H9 (cell line): ENCODE measurements at regions not wholly inside any gene's neighbourhood (a gene's known extent, or its start where the extent isn't known, plus 50 kb on each side); places are given as distances from the start of the nearest gene placed in this dataset.
"Not testable (repeated sequence)": the region's sequence is repeated elsewhere in the genome, so short reads cannot be mapped to it uniquely, and the experiment has no call there.

ENCODE experiments used
- DNase-seq: peaks from one replicate; pipeline ENCODE4 v3.0.0-alpha.2; 2017
- H2AFZ ChIP-seq: one replicate; pipeline ENCODE4 v1.6.1; 2013; ENCODE audit warnings: mild to moderate bottlenecking, low read length, control low read depth, moderate library complexity
- H2AK5ac ChIP-seq: 2 replicates; pipeline ENCODE4 v1.6.1; 2013; ENCODE audit warnings: low read length, control low read depth, mixed read lengths; ENCODE audit not compliant: insufficient read length
- H2BK120ac ChIP-seq: one replicate; pipeline ENCODE4 v1.6.1; 2013; ENCODE audit warnings: low read depth, mild to moderate bottlenecking, low read length, control low read depth, inconsistent platforms; ENCODE audit not compliant: poor library complexity, severe bottlenecking
- H2BK12ac ChIP-seq: 2 replicates; pipeline ENCODE4 v1.6.1; 2013; ENCODE audit warnings: low read length, control low read depth, mixed read lengths, low read depth; ENCODE audit not compliant: insufficient read length
- H2BK15ac ChIP-seq: 2 replicates; pipeline ENCODE4 v1.6.1; 2013; ENCODE audit warnings: low read depth, low read length, control low read depth
- H2BK20ac ChIP-seq: one replicate; pipeline ENCODE4 v1.6.1; 2013; ENCODE audit warnings: low read depth, mild to moderate bottlenecking, low read length, control low read depth, inconsistent platforms; ENCODE audit not compliant: poor library complexity, severe bottlenecking
- H2BK5ac ChIP-seq: 2 replicates; pipeline ENCODE4 v1.6.1; 2013; ENCODE audit warnings: low read length, control low read depth, mixed read lengths; ENCODE audit not compliant: insufficient read length
- H3K14ac ChIP-seq: 2 replicates; pipeline ENCODE4 v1.6.1; 2013; ENCODE audit warnings: low read length, control low read depth; ENCODE audit not compliant: insufficient read depth
- H3K18ac ChIP-seq: 2 replicates; pipeline ENCODE4 v1.6.1; 2013; ENCODE audit warnings: low read depth, mild to moderate bottlenecking, mixed read lengths, low read length, control low read depth; ENCODE audit not compliant: insufficient read length
- H3K23ac ChIP-seq: 2 replicates; pipeline ENCODE4 v1.6.1; 2013; ENCODE audit warnings: low read length, control low read depth, mixed read lengths, low read depth; ENCODE audit not compliant: insufficient read length
- H3K23me2 ChIP-seq: 2 replicates; pipeline ENCODE4 v1.6.1; 2013; ENCODE audit warnings: low read depth, mild to moderate bottlenecking, mixed read lengths, low read length, control low read depth; ENCODE audit not compliant: insufficient read length, poor library complexity, severe bottlenecking
- H3K27ac ChIP-seq: 2 replicates; pipeline ENCODE4 v1.5.1; 2013; ENCODE audit warnings: low read length, control low read depth, mixed read lengths, low read depth; ENCODE audit not compliant: insufficient read length
- H3K27me3 ChIP-seq: 2 replicates; pipeline ENCODE4 v1.6.1; 2013; ENCODE audit warnings: low read length, control low read depth, inconsistent platforms; ENCODE audit not compliant: insufficient read depth
- H3K4ac ChIP-seq: 2 replicates; pipeline ENCODE4 v1.6.1; 2013; ENCODE audit warnings: low read depth, mild to moderate bottlenecking, control low read depth, inconsistent platforms, low read length, moderate library complexity
- H3K4me1 ChIP-seq: 2 replicates; pipeline ENCODE4 v1.6.1; 2013; ENCODE audit warnings: low read length, control low read depth, inconsistent platforms; ENCODE audit not compliant: insufficient read depth
- H3K4me2 ChIP-seq: 2 replicates; pipeline ENCODE4 v1.6.1; 2013; ENCODE audit warnings: low read length, control low read depth, mixed read lengths; ENCODE audit not compliant: insufficient read length, insufficient read depth
- H3K56ac ChIP-seq: 2 replicates; pipeline ENCODE4 v1.6.1; 2013; ENCODE audit warnings: low read depth, mild to moderate bottlenecking, mixed read lengths, low read length, control low read depth; ENCODE audit not compliant: insufficient read length
- H3K79me1 ChIP-seq: 2 replicates; pipeline ENCODE4 v1.6.1; 2013; ENCODE audit warnings: low read depth, mild to moderate bottlenecking, moderate library complexity, low read length, control low read depth, inconsistent platforms; ENCODE audit not compliant: insufficient read depth, poor library complexity, severe bottlenecking
- H3K79me2 ChIP-seq: 2 replicates; pipeline ENCODE4 v1.6.1; 2013; ENCODE audit warnings: low read length, control low read depth, inconsistent platforms; ENCODE audit not compliant: insufficient read depth
- H3K9ac ChIP-seq: 2 replicates; pipeline ENCODE4 v1.6.1; 2013; ENCODE audit warnings: low read length, control low read depth, mixed read lengths; ENCODE audit not compliant: insufficient read length; ENCODE audit errors: extremely low read depth
- H3K9me3 ChIP-seq: one replicate; pipeline ENCODE4 v1.6.1; 2013; ENCODE audit warnings: low read depth, low read length, inconsistent platforms; ENCODE audit not compliant: control insufficient read depth
- H3T11ph ChIP-seq: one replicate; pipeline ENCODE4 v1.6.1; 2013; ENCODE audit warnings: mild to moderate bottlenecking, low read length, control low read depth, inconsistent platforms
- H4K20me1 ChIP-seq: one replicate; pipeline ENCODE4 v1.6.1; 2013; ENCODE audit not compliant: control insufficient read depth, insufficient read length, insufficient read depth
- H4K5ac ChIP-seq: 2 replicates; pipeline ENCODE4 v1.6.1; 2013; ENCODE audit warnings: low read depth, mild to moderate bottlenecking, mixed read lengths, low read length, control low read depth; ENCODE audit not compliant: insufficient read length
- H4K8ac ChIP-seq: replicated peaks from 2 replicates; pipeline ENCODE4 v1.6.1; 2013; ENCODE audit warnings: low read length, control low read depth, mixed read lengths, low read depth; ENCODE audit not compliant: insufficient read length
- H4K91ac ChIP-seq: 2 replicates; pipeline ENCODE4 v1.6.1; 2013; ENCODE audit warnings: low read depth, mild to moderate bottlenecking, moderate library complexity, mixed read lengths, low read length, control low read depth; ENCODE audit not compliant: insufficient read length
- H3K27ac Mint-ChIP-seq, 3 experiments: 2 replicates in 2 of 3; 3 replicates in 1 of 3; pipeline ENCODE4 v1.8.0; 2020 to 2021; ENCODE audit warnings: mixed read lengths in 3 of 3, mild to moderate bottlenecking in 1 of 3, moderate library complexity in 1 of 3
- H3K27me3 Mint-ChIP-seq: 2 replicates; pipeline ENCODE4 v1.8.0; 2021; ENCODE audit warnings: low read depth, mild to moderate bottlenecking, moderate library complexity, mixed read lengths
- H3K36me3 Mint-ChIP-seq, 3 experiments: 2 replicates in 2 of 3; 3 replicates in 1 of 3; pipeline ENCODE4 v1.8.0; 2020 to 2021; ENCODE audit warnings: low read depth in 3 of 3, mixed read lengths in 3 of 3; ENCODE audit not compliant: insufficient read depth in 1 of 3
- H3K4me1 Mint-ChIP-seq, 2 experiments: 2 replicates each; pipeline ENCODE4 v1.8.0; 2020; ENCODE audit warnings: mixed read lengths in 2 of 2
- H3K4me3 Mint-ChIP-seq, 2 experiments: 2 replicates in 1 of 2; 3 replicates in 1 of 2; pipeline ENCODE4 v1.8.0; 2020 to 2021; ENCODE audit warnings: mild to moderate bottlenecking in 2 of 2, mixed read lengths in 2 of 2, moderate library complexity in 1 of 2
- H3K9me3 Mint-ChIP-seq, 2 experiments: 2 replicates in 1 of 2; 3 replicates in 1 of 2; pipeline ENCODE4 v1.8.0; 2020; ENCODE audit warnings: mild to moderate bottlenecking in 2 of 2, mixed read lengths in 2 of 2, moderate library complexity in 1 of 2
- CTCF ChIP-seq: fragments of 200-600 bp; sonication (generic); conservative IDR thresholded peaks from 3 replicates; pipeline ENCODE4 v1.8.0; 2021; ENCODE audit warnings: antibody characterized with exemption, mild to moderate bottlenecking
- WGBS: extraction: QIAGEN DNeasy Blood & Tissue Kit; methylation state at CpG from one replicate; pipeline ENCODE4 v1.1.7; 2013; ENCODE audit warnings: missing lambda C conversion rate, low lambda C conversion rate, mixed read lengths; ENCODE audit not compliant: insufficient read length; ENCODE audit errors: extremely low coverage; 5-methylcytosine and 5-hydroxymethylcytosine counted together

- no peak overlapping the region for H3K4ac ChIP-seq
- H2BK120ac ChIP-seq = no peak overlapping the region
- no peaks in the 10 kb centered on the region for H3K36me3 Mint-ChIP-seq
- no peak overlapping the region for H4K91ac ChIP-seq
- no CpG with 5 or more reads among the region's 1 CpG for WGBS
- H3K4me2 ChIP-seq = no peak overlapping the region
- H4K5ac ChIP-seq = no peak overlapping the region
- H3K9ac ChIP-seq = no peak overlapping the region
- no peaks in the 10 kb centered on the region for H3K9me3 ChIP-seq
- H4K8ac ChIP-seq = no peak overlapping the region
- TF ChIP-seq CTCF = no peak
- no peaks in the 10 kb centered on the region for H4K20me1 ChIP-seq
- no peak overlapping the region for H2BK5ac ChIP-seq
- no peak overlapping the region for H2AFZ ChIP-seq
- H3K27me3 ChIP-seq = no peaks in the 10 kb centered on the region
- peaks cover 3 to 4% of the 10 kb centered on the region in 2 experiments; a peak in 1 of 4 replicates for H3K4me1 Mint-ChIP-seq
- no peak overlapping the region for H3K23ac ChIP-seq
- H3K4me1 ChIP-seq = no peaks in the 10 kb centered on the region
- DNase-seq = no peak
- H3K18ac ChIP-seq = no peak overlapping the region
- H3K4me3 Mint-ChIP-seq = no peak overlapping the region; a peak in 1 of 5 replicates
- no peak overlapping the region for H2BK12ac ChIP-seq
- H3K23me2 ChIP-seq = no peaks in the 10 kb centered on the region
- H3K14ac ChIP-seq = no peak overlapping the region
- H3K27me3 Mint-ChIP-seq = peaks cover 2% of the 10 kb centered on the region
- H3T11ph ChIP-seq = no peak overlapping the region
- no peak overlapping the region for H2AK5ac ChIP-seq
- H3K79me2 ChIP-seq = no peaks in the 10 kb centered on the region
- no peak overlapping the region for H3K56ac ChIP-seq
- no peaks in the 10 kb centered on the region for H3K9me3 Mint-ChIP-seq
- H3K27ac Mint-ChIP-seq = no peak overlapping the region
- no peak overlapping the region for H3K27ac ChIP-seq
- H3K79me1 ChIP-seq = no peaks in the 10 kb centered on the region
- H2BK20ac ChIP-seq = no peak overlapping the region
- no peak overlapping the region for H2BK15ac ChIP-seq
These were observed 962.8 kb downstream of the GALC start for GRCh38 chr14:87030197-87030596.

GRCh38 chr14:87020106-87020505 lies 972.9 kb downstream of the GALC start:
- no CpG with 5 or more reads among the region's 4 CpGs for WGBS
- H3K9me3 ChIP-seq, H3K23ac ChIP-seq, H2BK5ac ChIP-seq, H3K18ac ChIP-seq, H2AFZ ChIP-seq, H3K4me2 ChIP-seq, H3K79me2 ChIP-seq, H3K4ac ChIP-seq, H3T11ph ChIP-seq, H3K4me1 Mint-ChIP-seq, H3K9ac ChIP-seq, H2BK20ac ChIP-seq, H2AK5ac ChIP-seq, H3K27ac Mint-ChIP-seq, DNase-seq, H2BK15ac ChIP-seq, H4K5ac ChIP-seq, H2BK120ac ChIP-seq, H2BK12ac ChIP-seq, H3K9me3 Mint-ChIP-seq, H3K27ac ChIP-seq, H3K79me1 ChIP-seq, H3K4me1 ChIP-seq, H3K56ac ChIP-seq, H3K14ac ChIP-seq, H3K36me3 Mint-ChIP-seq, H4K20me1 ChIP-seq, H3K27me3 ChIP-seq, H3K4me3 Mint-ChIP-seq, H4K8ac ChIP-seq, H4K91ac ChIP-seq, H3K23me2 ChIP-seq: not testable (repeated sequence)
- H3K27me3 Mint-ChIP-seq = peaks cover 44% of the 10 kb centered on the region
